ENCODE measurements at regions not wholly inside any gene's neighbourhood (a gene's known extent, or its start where the extent isn't known, plus 50 kb on each side); places are given as distances from the start of the nearest gene placed in this dataset.

- H3K27ac ChIP-seq, result no peak overlapping the region
Observed at GRCh38 chr15:96553931-96554330, 223.4 kb downstream of the NR2F2 start.

DNA sequence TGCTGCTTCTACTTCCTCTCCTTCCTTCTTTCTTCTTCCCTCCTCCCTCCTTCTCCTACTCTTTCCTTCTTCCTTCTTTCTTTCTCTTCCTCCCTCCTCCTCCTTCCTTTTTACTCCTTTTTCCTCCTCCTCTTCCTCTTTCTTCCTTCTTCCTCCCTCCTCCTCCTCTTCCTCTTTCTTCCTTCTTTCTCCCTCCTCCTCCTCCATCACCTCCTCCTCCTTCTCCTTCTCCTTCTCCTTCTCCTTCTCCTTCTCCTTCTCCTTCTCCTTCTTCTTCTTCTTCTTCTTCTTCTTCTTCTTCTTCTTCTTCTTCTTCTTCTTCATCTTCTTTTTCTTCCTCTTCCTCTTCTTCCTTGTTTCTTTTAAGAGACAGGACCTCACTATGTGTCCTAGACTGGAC is 224.0 kb downstream of the NR2F2 start:
- H3K27me3 ChIP-seq, result peaks cover 0 to 11% of the 10 kb centered on the region in 2 donors
- H3K4me1 ChIP-seq, result no peaks in the 10 kb centered on the region
- intact Hi-C loops (cut with DNase I; ENCODE audit: low total_unique reads), result no loop called here
- no peak overlapping the region for H3K4me3 ChIP-seq
- H3K9me3 ChIP-seq, result no peaks in the 10 kb centered on the region
- no peak overlapping the region for H3K27ac ChIP-seq
- no peak for TF ChIP-seq POLR2A (IDR thresholded peaks at IDR 0.05)
- TF ChIP-seq POLR2AphosphoS5 (IDR thresholded peaks at IDR 0.05), result no peak
- TF ChIP-seq, protein P1, sequence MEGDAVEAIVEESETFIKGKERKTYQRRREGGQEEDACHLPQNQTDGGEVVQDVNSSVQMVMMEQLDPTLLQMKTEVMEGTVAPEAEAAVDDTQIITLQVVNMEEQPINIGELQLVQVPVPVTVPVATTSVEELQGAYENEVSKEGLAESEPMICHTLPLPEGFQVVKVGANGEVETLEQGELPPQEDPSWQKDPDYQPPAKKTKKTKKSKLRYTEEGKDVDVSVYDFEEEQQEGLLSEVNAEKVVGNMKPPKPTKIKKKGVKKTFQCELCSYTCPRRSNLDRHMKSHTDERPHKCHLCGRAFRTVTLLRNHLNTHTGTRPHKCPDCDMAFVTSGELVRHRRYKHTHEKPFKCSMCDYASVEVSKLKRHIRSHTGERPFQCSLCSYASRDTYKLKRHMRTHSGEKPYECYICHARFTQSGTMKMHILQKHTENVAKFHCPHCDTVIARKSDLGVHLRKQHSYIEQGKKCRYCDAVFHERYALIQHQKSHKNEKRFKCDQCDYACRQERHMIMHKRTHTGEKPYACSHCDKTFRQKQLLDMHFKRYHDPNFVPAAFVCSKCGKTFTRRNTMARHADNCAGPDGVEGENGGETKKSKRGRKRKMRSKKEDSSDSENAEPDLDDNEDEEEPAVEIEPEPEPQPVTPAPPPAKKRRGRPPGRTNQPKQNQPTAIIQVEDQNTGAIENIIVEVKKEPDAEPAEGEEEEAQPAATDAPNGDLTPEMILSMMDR (IDR thresholded peaks at IDR 0.05), result no peak
- no peaks in the 10 kb centered on the region for H3K36me3 ChIP-seq
- no peak for DNase-seq (ENCODE audit: low spot score in 2 of 2)

More at GRCh38 chr15:96553931-96554330, 223.4 kb downstream of the NR2F2 start:
- no peaks in the 10 kb centered on the region for H3K9me3 ChIP-seq
- H3K27me3 ChIP-seq, result peaks cover 0 to 11% of the 10 kb centered on the region in 2 donors
- H3K4me3 ChIP-seq, result no peak overlapping the region
- intact Hi-C loops (cut with DNase I; ENCODE audit: low total_unique reads), result no loop called here
- no peak for TF ChIP-seq POLR2AphosphoS5 (IDR thresholded peaks at IDR 0.05)
- no peak for TF ChIP-seq POLR2A (IDR thresholded peaks at IDR 0.05)
- TF ChIP-seq, protein P1 (IDR thresholded peaks at IDR 0.05), result no peak
- no peak for DNase-seq (ENCODE audit: low spot score in 2 of 2)
- H3K36me3 ChIP-seq, result no peaks in the 10 kb centered on the region
- H3K4me1 ChIP-seq, result no peaks in the 10 kb centered on the region

- Histone ChIP-seq H3K4me3 (no peak overlapping the region), H3K27ac (no peak overlapping the region), H3K9me3 (peaks cover 0 to 1% of the 10 kb centered on the region in 2 donors), H3K36me3 (no peaks in the 10 kb centered on the region), H3K27me3 (no peaks in the 10 kb centered on the region), H3K4me1 (no peaks in the 10 kb centered on the region)
- intact Hi-C loops (cut with DNase I; ENCODE audit: low total_unique reads), result no loop called here
- TF ChIP-seq, protein P1 (IDR thresholded peaks at IDR 0.05), result no peak
- TF ChIP-seq POLR2A (IDR thresholded peaks at IDR 0.05), result no peak
- no peak for TF ChIP-seq POLR2AphosphoS5 (IDR thresholded peaks at IDR 0.05)
- DNase-seq (ENCODE audit: low spot score in 2 of 2), result no peak
Observed at GRCh38 chr15:96559087-96559486, 228.6 kb downstream of the NR2F2 start.

DNA sequence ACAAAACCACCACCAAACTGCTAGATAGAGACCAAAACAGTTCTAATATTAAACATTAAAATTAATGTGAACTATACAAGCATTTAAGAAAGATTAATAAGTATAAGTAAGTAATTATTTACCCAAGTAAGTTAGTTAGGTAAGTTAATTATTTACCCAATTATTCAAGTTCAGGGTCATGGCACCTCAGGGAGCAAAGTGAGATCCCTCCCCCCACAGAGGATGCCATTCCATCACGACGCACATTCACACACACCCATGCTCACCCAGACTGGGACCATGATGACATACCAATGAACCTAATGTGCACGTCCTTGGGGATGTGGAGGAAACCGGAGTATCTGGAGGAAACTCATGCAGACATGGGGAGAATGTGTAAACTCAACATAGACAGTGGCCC is 229.1 kb downstream of the NR2F2 start:
- H3K9me3 ChIP-seq, result peaks cover 0 to 6% of the 10 kb centered on the region in 2 donors
- no peak overlapping the region for H3K27ac ChIP-seq
- intact Hi-C loops (cut with DNase I; ENCODE audit: low total_unique reads), result no loop called here
- TF ChIP-seq, protein P1 (IDR thresholded peaks at IDR 0.05), result no peak
- no peak for DNase-seq (ENCODE audit: low spot score in 2 of 2)
- H3K4me1 ChIP-seq, result no peaks in the 10 kb centered on the region
- no peak overlapping the region for H3K4me3 ChIP-seq
- no peaks in the 10 kb centered on the region for H3K36me3 ChIP-seq
- H3K27me3 ChIP-seq, result no peaks in the 10 kb centered on the region

GRCh38 chr15:96560246-96560895 is 229.9 kb downstream of the NR2F2 start:
- Histone ChIP-seq H3K27me3 (no peaks in the 10 kb centered on the region), H3K36me3 (no peaks in the 10 kb centered on the region), H3K9me3 (peaks cover 0 to 6% of the 10 kb centered on the region in 2 donors), H3K4me3 (no peak overlapping the region), H3K27ac (no peak overlapping the region), H3K4me1 (no peaks in the 10 kb centered on the region)
- DNase-seq (ENCODE audit: low spot score in 2 of 2), result no peak
- TF ChIP-seq, protein P1 (IDR thresholded peaks at IDR 0.05), result no peak
- TF ChIP-seq POLR2AphosphoS5 (IDR thresholded peaks at IDR 0.05) (no peak), POLR2A (IDR thresholded peaks at IDR 0.05) (no peak)
- intact Hi-C loops (cut with DNase I; ENCODE audit: low total_unique reads), result no loop called here

Measured in breast epithelium (tissue), 4 donors.